ENCODE measurements at regions not wholly inside any gene's neighbourhood (a gene's known extent, or its start where the extent isn't known, plus 50 kb on each side); places are given as distances from the start of the nearest gene placed in this dataset.

- Histone ChIP-seq H3K27me3 (peaks cover 0 to 58% of the 10 kb centered on the region in 2 donors), H3K27ac (no peak overlapping the region), H3K4me3 (no peak overlapping the region), H3K36me3 (no peaks in the 10 kb centered on the region), H3K4me1 (no peaks in the 10 kb centered on the region), H3K9me3 (no peaks in the 10 kb centered on the region)
- 40 to 47% methylated on average over 11 of the region's 11 CpGs for WGBS, 2 donors
- TF ChIP-seq CTCF (IDR thresholded peaks at IDR 0.05) (no peak), POLR2A (IDR thresholded peaks at IDR 0.05) (no peak), EP300 (IDR thresholded peaks at IDR 0.05) (no peak)
- no peak for DNase-seq (ENCODE audit: low spot score in 2 of 2)
Measured at GRCh38 chr1:30110846-30111245, 612.5 kb downstream of the MATN1 start.

GRCh38 chr1:30109853-30110252 lies 613.5 kb downstream of the MATN1 start:
- WGBS, 2 donors, result 43 to 65% methylated on average over 8 to 10 of the region's 10 CpGs
- no peaks in the 10 kb centered on the region for H3K4me1 ChIP-seq
- H3K9me3 ChIP-seq, result no peaks in the 10 kb centered on the region
- TF ChIP-seq CTCF (IDR thresholded peaks at IDR 0.05) (no peak), POLR2A (IDR thresholded peaks at IDR 0.05) (no peak), EP300 (IDR thresholded peaks at IDR 0.05) (no peak)
- no peak overlapping the region for H3K4me3 ChIP-seq
- H3K27me3 ChIP-seq, result peaks cover 0 to 61% of the 10 kb centered on the region in 2 donors
- H3K36me3 ChIP-seq, result no peaks in the 10 kb centered on the region
- H3K27ac ChIP-seq, result no peak overlapping the region
- DNase-seq (ENCODE audit: low spot score in 2 of 2), result no peak

GRCh38 chr1:30108186-30108585 lies 615.2 kb downstream of the MATN1 start:
- no peaks in the 10 kb centered on the region for H3K9me3 ChIP-seq
- no peak for DNase-seq (ENCODE audit: low spot score in 2 of 2)
- 40 to 43% methylated on average over 4 of the region's 4 CpGs for WGBS, 2 donors
- no peak overlapping the region for H3K27ac ChIP-seq
- H3K4me3 ChIP-seq, result no peak overlapping the region
- no peaks in the 10 kb centered on the region for H3K36me3 ChIP-seq
- TF ChIP-seq CTCF (IDR thresholded peaks at IDR 0.05), result no peak
- no peak for TF ChIP-seq EP300 (IDR thresholded peaks at IDR 0.05)
- no peak for TF ChIP-seq POLR2A (IDR thresholded peaks at IDR 0.05)
- H3K4me1 ChIP-seq, result no peaks in the 10 kb centered on the region
- peaks cover 0 to 61% of the 10 kb centered on the region in 2 donors for H3K27me3 ChIP-seq

- no peaks in the 10 kb centered on the region for H3K4me1 ChIP-seq
- peak in 3 of 5 experiments; percentile 11 to 27 (median 27) for TF ChIP-seq CTCF (IDR thresholded peaks at IDR 0.05)
- TF ChIP-seq EP300 (IDR thresholded peaks at IDR 0.05), result no peak
- no peaks in the 10 kb centered on the region for H3K36me3 ChIP-seq
- H3K27ac ChIP-seq, result no peak overlapping the region
- no peak overlapping the region for H3K4me3 ChIP-seq
- H3K9me3 ChIP-seq, result no peaks in the 10 kb centered on the region
- no peak for DNase-seq (ENCODE audit: low spot score in 2 of 2)
- H3K27me3 ChIP-seq, result peaks cover 0 to 53% of the 10 kb centered on the region in 2 donors
- whole genome bisulfite sequencing, 2 donors, result 25 to 29% methylated on average over 8 of the region's 8 CpGs
Measured at GRCh38 chr1:30106125-30106524, 617.3 kb downstream of the MATN1 start.

GRCh38 chr1:30104551-30104950 lies 618.8 kb downstream of the MATN1 start:
- no peaks in the 10 kb centered on the region for H3K36me3 ChIP-seq
- H3K4me1 ChIP-seq, result no peaks in the 10 kb centered on the region
- peaks cover 0 to 37% of the 10 kb centered on the region in 2 donors for H3K27me3 ChIP-seq
- no peak overlapping the region for H3K27ac ChIP-seq
- 60 to 61% methylated on average over 4 of the region's 4 CpGs for WGBS, 2 donors
- no peak for DNase-seq (ENCODE audit: low spot score in 2 of 2)
- TF ChIP-seq CTCF (IDR thresholded peaks at IDR 0.05), result no peak
- TF ChIP-seq EP300 (IDR thresholded peaks at IDR 0.05), result no peak
- TF ChIP-seq POLR2A (IDR thresholded peaks at IDR 0.05), result no peak
- H3K9me3 ChIP-seq, result no peaks in the 10 kb centered on the region
- H3K4me3 ChIP-seq, result no peak overlapping the region
